CD4-positive, alpha-beta T cell (primary cell): ENCODE measurements at regions not wholly inside any gene's neighbourhood (a gene's known extent, or its start where the extent isn't known, plus 50 kb on each side); places are given as distances from the start of the nearest gene placed in this dataset.

Experiments
- ATAC-seq: fragments of 200-7000 bp; cut with Tn5 transposase; one replicate; pipeline ENCODE4 v1.10.0; 2022; ENCODE audit warnings: mild to moderate bottlenecking; ENCODE audit not compliant: poor library complexity
- CTCF ChIA-PET: fragments of 350-600 bp; sonication (Branson Sonifier 250); formaldehyde crosslinking; loops from one replicate; lab custom pipeline; 2021; ENCODE audit warnings: antibody characterized with exemption, inconsistent platforms; lab: Charles Lee
- POLR2A ChIA-PET: fragments of 350-600 bp; sonication (Branson Sonifier 250); formaldehyde crosslinking; loops from one replicate; lab custom pipeline; 2021; ENCODE audit warnings: antibody characterized with exemption, inconsistent platforms; lab: Charles Lee
- DNase-seq, 14 experiments: peaks; one replicate each; pipeline ENCODE4 v3.0.0-alpha.2; 2013 to 2020; ENCODE audit warnings: mixed read lengths in 2 of 14
- H3K27ac ChIP-seq, 2 donors: one replicate each; pipeline versions ENCODE4 v1.5.1 to v1.7.0; 2013; ENCODE audit warnings: low read length in 2 of 2, low read depth in 1 of 2, mild to moderate bottlenecking in 1 of 2
- H3K27me3 ChIP-seq, 2 experiments: 1 replicate in 1 of 2; 2 replicates in 1 of 2; pipeline versions ENCODE4 v1.6.1 to v1.7.0; 2013; ENCODE audit warnings: low read length in 2 of 2, control low read depth in 1 of 2, mild to moderate bottlenecking in 1 of 2, moderate library complexity in 1 of 2; ENCODE audit not compliant: insufficient read depth in 2 of 2, control insufficient read depth in 1 of 2
- H3K36me3 ChIP-seq: one replicate; pipeline ENCODE4 v1.6.1; 2013; ENCODE audit warnings: low read length, control low read depth; ENCODE audit not compliant: insufficient read depth
- H3K4me1 ChIP-seq: one replicate; pipeline ENCODE4 v1.6.1; 2013; ENCODE audit warnings: low read length, control low read depth; ENCODE audit not compliant: insufficient read depth
- H3K4me3 ChIP-seq: one replicate; pipeline ENCODE4 v1.5.1; 2013; ENCODE audit warnings: mild to moderate bottlenecking, low read length, moderate library complexity
- H3K9me3 ChIP-seq, 2 experiments: 1 replicate in 1 of 2; 2 replicates in 1 of 2; pipeline versions ENCODE4 v1.6.1 to v1.7.0; 2013; ENCODE audit warnings: low read length in 2 of 2, mild to moderate bottlenecking in 2 of 2, control low read depth in 1 of 2, moderate library complexity in 1 of 2; ENCODE audit not compliant: control insufficient read depth in 1 of 2, insufficient read depth in 1 of 2
- H3K27ac Mint-ChIP-seq: one replicate; pipeline ENCODE4 v1.8.0; 2020; ENCODE audit warnings: mixed read lengths
- H3K27me3 Mint-ChIP-seq: one replicate; pipeline ENCODE4 v1.8.0; 2021; ENCODE audit warnings: mixed read lengths
- H3K36me3 Mint-ChIP-seq: one replicate; pipeline ENCODE4 v1.8.0; 2021; ENCODE audit warnings: low read depth, mixed read lengths
- H3K4me1 Mint-ChIP-seq: one replicate; pipeline ENCODE4 v1.8.0; 2021; ENCODE audit warnings: low read depth, mixed read lengths
- H3K4me3 Mint-ChIP-seq: one replicate; pipeline ENCODE4 v1.8.0; 2020; ENCODE audit warnings: mild to moderate bottlenecking, mixed read lengths
- H3K9me3 Mint-ChIP-seq: one replicate; pipeline ENCODE4 v1.8.0; 2020; ENCODE audit warnings: mixed read lengths
- intact Hi-C, 2 experiments: fragments of 100-400 bp; cut with DNase I in 1 of 2; cut with micrococcal nuclease in 1 of 2; formaldehyde crosslinking; loops; one replicate each; pipeline versions ENCODE4 v1.15.1 to v1.9.0; 2023 to 2025; cut with DNase I, micrococcal nuclease
- TF ChIP-seq, protein P1 (sequence below): fragments of 200-600 bp; IDR thresholded peaks from one replicate; pipeline ENCODE4 v1.8.0; 2022; ENCODE audit warnings: antibody characterized with exemption, mild to moderate bottlenecking

DNA sequence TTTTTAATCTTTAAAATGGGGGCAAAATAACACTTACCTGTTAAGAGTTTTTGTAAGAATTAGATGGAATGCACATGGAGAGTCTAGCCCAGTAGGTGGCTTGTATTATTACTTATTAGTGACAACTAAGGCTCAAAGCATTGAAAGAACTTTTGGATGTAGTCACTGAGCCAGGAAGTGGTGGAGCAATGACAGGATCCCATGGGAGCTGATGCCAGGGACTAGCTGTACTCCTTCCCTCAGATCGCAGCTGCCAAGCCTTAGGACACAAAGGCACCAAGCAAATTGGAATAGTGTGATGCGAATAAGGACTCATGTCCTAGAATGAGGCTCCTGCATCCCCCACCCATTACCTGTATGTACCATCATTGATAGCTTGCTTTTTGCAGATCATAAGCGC is 370.4 kb upstream of the RGMA start:
- no peak overlapping the region for H3K27ac Mint-ChIP-seq

DNA sequence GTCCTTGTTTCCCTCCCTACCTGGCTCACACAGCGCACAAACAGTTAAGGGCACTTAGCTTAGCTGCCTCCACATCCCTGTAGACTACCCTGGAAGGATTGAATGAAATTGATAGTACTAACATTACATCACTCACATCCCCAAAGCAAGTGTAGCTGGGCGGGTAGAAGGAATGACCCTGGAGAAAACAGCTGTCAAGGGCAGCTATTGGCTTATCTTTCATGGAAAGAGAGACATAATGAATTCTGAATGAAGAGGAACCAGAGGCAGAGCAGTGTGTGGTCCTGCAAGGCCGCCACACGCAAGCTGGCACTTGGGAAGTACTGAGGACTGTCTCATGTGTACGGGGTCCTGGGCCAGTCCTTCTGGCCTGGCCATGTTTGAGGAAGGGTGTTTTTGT is 369.6 kb upstream of the RGMA start:
- intact Hi-C loops: no loop called here
- Mint-ChIP-seq H3K4me1 (no peaks in the 10 kb centered on the region), H3K36me3 (no peaks in the 10 kb centered on the region), H3K9me3 (no peaks in the 10 kb centered on the region), H3K4me3 (no peak overlapping the region), H3K27me3 (peaks cover 4% of the 10 kb centered on the region), H3K27ac (no peak overlapping the region)
- ATAC-seq: no peak
- no peaks in the 10 kb centered on the region for H3K9me3 ChIP-seq
- no peak overlapping the region for H3K27ac ChIP-seq
- no peak overlapping the region for H3K4me3 ChIP-seq
- POLR2A ChIA-PET: no interaction called here
- CTCF ChIA-PET: no interaction called here
- TF ChIP-seq, protein P1, sequence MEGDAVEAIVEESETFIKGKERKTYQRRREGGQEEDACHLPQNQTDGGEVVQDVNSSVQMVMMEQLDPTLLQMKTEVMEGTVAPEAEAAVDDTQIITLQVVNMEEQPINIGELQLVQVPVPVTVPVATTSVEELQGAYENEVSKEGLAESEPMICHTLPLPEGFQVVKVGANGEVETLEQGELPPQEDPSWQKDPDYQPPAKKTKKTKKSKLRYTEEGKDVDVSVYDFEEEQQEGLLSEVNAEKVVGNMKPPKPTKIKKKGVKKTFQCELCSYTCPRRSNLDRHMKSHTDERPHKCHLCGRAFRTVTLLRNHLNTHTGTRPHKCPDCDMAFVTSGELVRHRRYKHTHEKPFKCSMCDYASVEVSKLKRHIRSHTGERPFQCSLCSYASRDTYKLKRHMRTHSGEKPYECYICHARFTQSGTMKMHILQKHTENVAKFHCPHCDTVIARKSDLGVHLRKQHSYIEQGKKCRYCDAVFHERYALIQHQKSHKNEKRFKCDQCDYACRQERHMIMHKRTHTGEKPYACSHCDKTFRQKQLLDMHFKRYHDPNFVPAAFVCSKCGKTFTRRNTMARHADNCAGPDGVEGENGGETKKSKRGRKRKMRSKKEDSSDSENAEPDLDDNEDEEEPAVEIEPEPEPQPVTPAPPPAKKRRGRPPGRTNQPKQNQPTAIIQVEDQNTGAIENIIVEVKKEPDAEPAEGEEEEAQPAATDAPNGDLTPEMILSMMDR: no peak
- no peak for DNase-seq
- no peaks in the 10 kb centered on the region for H3K36me3 ChIP-seq
- H3K4me1 ChIP-seq: no peaks in the 10 kb centered on the region
- no peaks in the 10 kb centered on the region for H3K27me3 ChIP-seq

More for the DNA sequence above, 370.4 kb upstream of the RGMA start:
- no peaks in the 10 kb centered on the region for H3K9me3 Mint-ChIP-seq
- H3K4me1 Mint-ChIP-seq: no peaks in the 10 kb centered on the region
- ChIA-PET POLR2A (no interaction called here), CTCF (no interaction called here)
- Histone ChIP-seq H3K4me3 (no peak overlapping the region), H3K9me3 (no peaks in the 10 kb centered on the region), H3K36me3 (no peaks in the 10 kb centered on the region), H3K27ac (no peak overlapping the region), H3K4me1 (no peaks in the 10 kb centered on the region), H3K27me3 (no peaks in the 10 kb centered on the region)
- H3K27me3 Mint-ChIP-seq: peaks cover 4% of the 10 kb centered on the region
- TF ChIP-seq, protein P1: no peak
- DNase-seq: no peak
- H3K4me3 Mint-ChIP-seq: no peak overlapping the region
- intact Hi-C loops: no loop called here
- no peak for ATAC-seq
- H3K36me3 Mint-ChIP-seq: no peaks in the 10 kb centered on the region

DNA sequence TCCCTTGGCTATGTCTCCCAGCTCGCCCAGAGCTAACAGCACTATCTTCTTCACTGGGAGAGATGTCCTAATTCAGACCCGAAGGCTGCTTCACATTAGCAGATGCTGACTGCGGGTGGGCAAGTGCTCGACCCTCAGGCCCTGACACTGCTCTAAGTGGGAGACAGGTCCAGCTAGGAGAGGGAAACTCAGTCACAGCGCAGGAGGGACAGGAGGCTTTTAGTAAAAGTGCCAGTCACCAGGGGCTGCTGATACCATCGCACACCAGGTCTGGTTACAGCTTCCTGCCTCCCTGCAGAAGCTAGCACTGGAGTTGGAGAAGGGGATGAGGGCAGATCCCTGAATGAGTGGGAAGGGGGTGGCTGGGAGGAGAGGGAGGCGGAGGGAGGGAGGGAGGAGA is 365.8 kb upstream of the RGMA start:
- H3K36me3 ChIP-seq: no peaks in the 10 kb centered on the region
- ATAC-seq (no peak), DNase-seq (no peak)
- TF ChIP-seq, protein P1: no peak
- H3K4me3 Mint-ChIP-seq: no peak overlapping the region
- no peaks in the 10 kb centered on the region for H3K36me3 Mint-ChIP-seq
- intact Hi-C loops: no loop called here
- no peak overlapping the region for H3K27ac ChIP-seq
- no peak overlapping the region for H3K27ac Mint-ChIP-seq
- no peaks in the 10 kb centered on the region for H3K9me3 Mint-ChIP-seq
- H3K27me3 ChIP-seq: no peaks in the 10 kb centered on the region
- CTCF ChIA-PET: interaction anchor here (0.5 kb wide), 1 partner anchor 8 kb away, joined by 4 read pairs; no protein-coding TSS in a partner anchor
- H3K4me3 ChIP-seq: no peak overlapping the region
- POLR2A ChIA-PET: no interaction called here
- H3K4me1 Mint-ChIP-seq: no peaks in the 10 kb centered on the region
- H3K4me1 ChIP-seq: no peaks in the 10 kb centered on the region
- no peaks in the 10 kb centered on the region for H3K9me3 ChIP-seq
- no peaks in the 10 kb centered on the region for H3K27me3 Mint-ChIP-seq
